AG04449 (cell line): ENCODE measurements at regions not wholly inside any gene's neighbourhood (a gene's known extent, or its start where the extent isn't known, plus 50 kb on each side); places are given as distances from the start of the nearest gene placed in this dataset.
A peak's percentile ranks its signal among the peaks of the same experiment; 100 is the strongest.

ENCODE experiments used
- CTCF ChIA-PET: fragments of 350-600 bp; formaldehyde crosslinking; extraction: SDS; loops from one replicate; lab custom pipeline; 2021; ENCODE audit warnings: antibody characterized with exemption; lab: Yijun Ruan, JAX
- POLR2A ChIA-PET: fragments of 400-600, 350-600 bp; formaldehyde crosslinking; extraction: SDS; loops from one replicate; lab custom pipeline; 2020; ENCODE audit warnings: antibody characterized with exemption, inconsistent platforms; lab: Yijun Ruan, JAX
- DNase-seq: peaks from one replicate; pipeline ENCODE4 v3.0.0-alpha.2; 2010; ENCODE audit warnings: low read depth, low spot score
- H3K4me3 ChIP-seq: 2 replicates; pipeline ENCODE4 v1.5.1; 2011; ENCODE audit warnings: low read depth, mild to moderate bottlenecking, control low read depth, low read length
- TF ChIP-seq, protein P1 (sequence below): IDR thresholded peaks from one replicate; pipeline ENCODE4 v1.5.1; 2011; ENCODE audit warnings: mild to moderate bottlenecking, moderate library complexity, low read length, control low read depth, inconsistent platforms; ENCODE audit not compliant: insufficient read depth; ENCODE audit errors: missing control alignments

DNA sequence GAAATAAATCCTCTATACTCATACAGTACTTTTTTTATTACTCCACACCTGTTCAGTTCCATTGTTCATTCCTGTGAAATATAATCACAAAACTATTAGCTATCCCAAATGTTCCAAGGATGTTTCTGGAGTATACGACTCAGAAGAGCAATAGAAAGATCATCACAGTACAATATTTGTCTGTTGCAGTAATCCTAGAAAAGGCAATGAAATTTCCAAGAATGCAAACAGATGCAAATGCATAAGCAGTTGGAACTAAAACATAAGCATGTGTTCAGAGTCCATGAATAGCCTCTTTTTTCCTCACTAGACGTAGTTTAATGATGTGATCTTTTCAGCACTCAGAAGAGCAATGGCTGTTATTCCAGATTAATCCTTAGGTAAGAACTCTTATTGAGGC lies 55.2 kb downstream of the RTL3 start:
- DNase-seq: no peak
- CTCF ChIA-PET: interaction anchor here (1.1 kb wide), 1 partner anchor 104 kb away, joined by 4 read pairs; no protein-coding TSS in a partner anchor

GRCh38 chrX:78595901-78596502 lies 63.1 kb downstream of the RTL3 start:
- no peak for DNase-seq
- CTCF ChIA-PET: interaction anchor here (1.0 to 3.4 kb wide), 3 partner anchors 107 to 290 kb away, joined by 3 to 18 read pairs (median 4); no protein-coding TSS in a partner anchor
- TF ChIP-seq, protein P1, sequence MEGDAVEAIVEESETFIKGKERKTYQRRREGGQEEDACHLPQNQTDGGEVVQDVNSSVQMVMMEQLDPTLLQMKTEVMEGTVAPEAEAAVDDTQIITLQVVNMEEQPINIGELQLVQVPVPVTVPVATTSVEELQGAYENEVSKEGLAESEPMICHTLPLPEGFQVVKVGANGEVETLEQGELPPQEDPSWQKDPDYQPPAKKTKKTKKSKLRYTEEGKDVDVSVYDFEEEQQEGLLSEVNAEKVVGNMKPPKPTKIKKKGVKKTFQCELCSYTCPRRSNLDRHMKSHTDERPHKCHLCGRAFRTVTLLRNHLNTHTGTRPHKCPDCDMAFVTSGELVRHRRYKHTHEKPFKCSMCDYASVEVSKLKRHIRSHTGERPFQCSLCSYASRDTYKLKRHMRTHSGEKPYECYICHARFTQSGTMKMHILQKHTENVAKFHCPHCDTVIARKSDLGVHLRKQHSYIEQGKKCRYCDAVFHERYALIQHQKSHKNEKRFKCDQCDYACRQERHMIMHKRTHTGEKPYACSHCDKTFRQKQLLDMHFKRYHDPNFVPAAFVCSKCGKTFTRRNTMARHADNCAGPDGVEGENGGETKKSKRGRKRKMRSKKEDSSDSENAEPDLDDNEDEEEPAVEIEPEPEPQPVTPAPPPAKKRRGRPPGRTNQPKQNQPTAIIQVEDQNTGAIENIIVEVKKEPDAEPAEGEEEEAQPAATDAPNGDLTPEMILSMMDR: peak; percentile 7

More for the DNA sequence above, 55.2 kb downstream of the RTL3 start:
- POLR2A ChIA-PET: no interaction called here
- TF ChIP-seq, protein P1: no peak
- H3K4me3 ChIP-seq: no peak overlapping the region

GRCh38 chrX:78593701-78594100 lies 65.4 kb downstream of the RTL3 start:
- TF ChIP-seq, protein P1: no peak
- POLR2A ChIA-PET: no interaction called here
- no peak overlapping the region for H3K4me3 ChIP-seq
- CTCF ChIA-PET: interaction anchor here (2.4 kb wide), 1 partner anchor 115 kb away, joined by 11 read pairs; no protein-coding TSS in a partner anchor
- no peak for DNase-seq

More at GRCh38 chrX:78595901-78596502, 63.1 kb downstream of the RTL3 start:
- no peak overlapping the region for H3K4me3 ChIP-seq
- POLR2A ChIA-PET: no interaction called here

GRCh38 chrX:78592030-78592429 lies 67.1 kb downstream of the RTL3 start:
- ChIA-PET CTCF (interaction anchor here (1.8 kb wide), 1 partner anchor 116 kb away, joined by 5 read pairs; no protein-coding TSS in a partner anchor), POLR2A (no interaction called here)
- DNase-seq: no peak
- no peak overlapping the region for H3K4me3 ChIP-seq
- TF ChIP-seq, protein P1: no peak

- TF ChIP-seq, protein P1: no peak
- DNase-seq: no peak
- ChIA-PET POLR2A (no interaction called here), CTCF (no interaction called here)
- no peak overlapping the region for H3K4me3 ChIP-seq
These were observed 84.8 kb downstream of the RTL3 start for GRCh38 chrX:78574306-78574705.

GRCh38 chrX:78573630-78574029 lies 85.5 kb downstream of the RTL3 start:
- DNase-seq: no peak
- TF ChIP-seq, protein P1: no peak
- ChIA-PET POLR2A (no interaction called here), CTCF (no interaction called here)
- H3K4me3 ChIP-seq: no peak overlapping the region
